Fibroblast of lung (primary cell): ENCODE measurements at regions not wholly inside any gene's neighbourhood (a gene's known extent, or its start where the extent isn't known, plus 50 kb on each side); places are given as distances from the start of the nearest gene placed in this dataset.
"Not testable (repeated sequence)": the region's sequence is repeated elsewhere in the genome, so short reads cannot be mapped to it uniquely, and the experiment has no call there.

ENCODE experiments used
- DNase-seq, 2 donors: peaks; one replicate each; pipeline versions ENCODE4 v3.0.0 to v3.0.0-alpha.2; 2010; ENCODE audit warnings: low read depth in 2 of 2
- H2AFZ ChIP-seq: 2 replicates; pipeline ENCODE4 v1.5.1; 2012; ENCODE audit warnings: low read length, control low read depth, inconsistent platforms
- H3K27ac ChIP-seq: 2 replicates; pipeline ENCODE4 v1.5.1; 2011; ENCODE audit warnings: low read length, control low read depth; ENCODE audit not compliant: insufficient read depth
- H3K27me3 ChIP-seq: 2 replicates; pipeline ENCODE4 v1.5.1; 2011; ENCODE audit warnings: mild to moderate bottlenecking, low read length; ENCODE audit not compliant: control insufficient read depth, insufficient read depth
- H3K36me3 ChIP-seq: 2 replicates; pipeline ENCODE4 v1.5.1; 2011; ENCODE audit warnings: low read length; ENCODE audit not compliant: control insufficient read depth, insufficient read depth
- H3K4me1 ChIP-seq: 2 replicates; pipeline ENCODE4 v1.5.1; 2011; ENCODE audit warnings: low read length; ENCODE audit not compliant: control insufficient read depth, insufficient read depth; ENCODE audit errors: extremely low read depth
- H3K4me2 ChIP-seq: 2 replicates; pipeline ENCODE4 v1.5.1; 2011; ENCODE audit warnings: low read length, control low read depth; ENCODE audit not compliant: insufficient read depth; ENCODE audit errors: extremely low read depth
- H3K4me3 ChIP-seq, 4 experiments: fragments of 200-600 bp in 1 of 4; sonication (generic) in 1 of 4; replicated peaks in 1 of 4; 2 replicates each; pipeline ENCODE4 v1.5.1; 2011 to 2016; ENCODE audit warnings: low read length in 4 of 4, low read depth in 3 of 4, mild to moderate bottlenecking in 3 of 4, control low read depth in 2 of 4, inconsistent platforms in 1 of 4, mixed read lengths in 1 of 4; ENCODE audit not compliant: insufficient read depth in 1 of 4; ENCODE audit errors: control extremely low read depth in 1 of 4
- H3K79me2 ChIP-seq: 2 replicates; pipeline ENCODE4 v1.5.1; 2012; ENCODE audit warnings: mild to moderate bottlenecking, low read length, inconsistent platforms; ENCODE audit not compliant: control insufficient read depth, insufficient read depth
- H3K9ac ChIP-seq: 2 replicates; pipeline ENCODE4 v1.5.1; 2011; ENCODE audit warnings: mild to moderate bottlenecking, low read length, control low read depth; ENCODE audit not compliant: insufficient read depth
- H3K9me3 ChIP-seq: 2 replicates; pipeline ENCODE4 v1.5.1; 2012; ENCODE audit warnings: low read depth, low read length; ENCODE audit not compliant: control insufficient read depth, insufficient read depth
- H4K20me1 ChIP-seq: 2 replicates; pipeline ENCODE4 v1.5.1; 2011; ENCODE audit warnings: low read length; ENCODE audit not compliant: control insufficient read depth, insufficient read depth; ENCODE audit errors: extremely low read depth
- EZH2 ChIP-seq: IDR thresholded peaks from 2 replicates; pipeline ENCODE4 v1.5.1; 2012; ENCODE audit warnings: low read length, control low read depth, mild to moderate bottlenecking; ENCODE audit errors: missing control alignments
- TF ChIP-seq, protein P1 (sequence below), 2 donors: IDR thresholded peaks in 1 of 2; conservative IDR thresholded peaks in 1 of 2; 1 replicate in 1 of 2; 2 replicates in 1 of 2; pipeline ENCODE4 v1.5.1; 2011 to 2012; ENCODE audit warnings: low read length in 2 of 2, control low read depth in 1 of 2, inconsistent platforms in 1 of 2, low read depth in 1 of 2, mild to moderate bottlenecking in 1 of 2

DNA sequence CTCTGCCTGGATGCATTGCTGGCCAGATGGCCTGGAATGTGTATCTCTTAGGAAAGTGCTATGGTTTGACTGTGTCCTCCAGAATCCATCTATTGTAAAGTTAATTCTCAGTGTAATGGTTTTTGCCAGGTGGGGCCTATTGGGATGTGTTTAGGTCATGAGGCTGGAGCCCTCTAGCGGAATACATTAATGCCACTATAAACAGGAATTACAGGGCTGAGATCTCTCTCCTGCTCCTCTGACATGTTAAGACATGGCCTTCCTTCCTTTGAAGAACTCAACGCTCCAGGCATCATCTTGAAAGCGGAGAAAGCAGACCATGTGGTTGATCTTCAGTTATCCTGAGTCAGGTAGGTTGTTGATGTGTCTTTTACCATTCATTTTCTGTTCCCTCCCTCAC, 276.4 kb downstream of the RPIA start:
- H3K4me3 ChIP-seq: no peak overlapping the region
- H2AFZ ChIP-seq: no peak overlapping the region
- no peaks in the 10 kb centered on the region for H3K9me3 ChIP-seq
- no peaks in the 10 kb centered on the region for H3K79me2 ChIP-seq
- no peaks in the 10 kb centered on the region for H3K36me3 ChIP-seq
- H3K27me3 ChIP-seq: no peaks in the 10 kb centered on the region
- no peak for TF ChIP-seq EZH2
- TF ChIP-seq, protein P1, sequence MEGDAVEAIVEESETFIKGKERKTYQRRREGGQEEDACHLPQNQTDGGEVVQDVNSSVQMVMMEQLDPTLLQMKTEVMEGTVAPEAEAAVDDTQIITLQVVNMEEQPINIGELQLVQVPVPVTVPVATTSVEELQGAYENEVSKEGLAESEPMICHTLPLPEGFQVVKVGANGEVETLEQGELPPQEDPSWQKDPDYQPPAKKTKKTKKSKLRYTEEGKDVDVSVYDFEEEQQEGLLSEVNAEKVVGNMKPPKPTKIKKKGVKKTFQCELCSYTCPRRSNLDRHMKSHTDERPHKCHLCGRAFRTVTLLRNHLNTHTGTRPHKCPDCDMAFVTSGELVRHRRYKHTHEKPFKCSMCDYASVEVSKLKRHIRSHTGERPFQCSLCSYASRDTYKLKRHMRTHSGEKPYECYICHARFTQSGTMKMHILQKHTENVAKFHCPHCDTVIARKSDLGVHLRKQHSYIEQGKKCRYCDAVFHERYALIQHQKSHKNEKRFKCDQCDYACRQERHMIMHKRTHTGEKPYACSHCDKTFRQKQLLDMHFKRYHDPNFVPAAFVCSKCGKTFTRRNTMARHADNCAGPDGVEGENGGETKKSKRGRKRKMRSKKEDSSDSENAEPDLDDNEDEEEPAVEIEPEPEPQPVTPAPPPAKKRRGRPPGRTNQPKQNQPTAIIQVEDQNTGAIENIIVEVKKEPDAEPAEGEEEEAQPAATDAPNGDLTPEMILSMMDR (conservative IDR thresholded peaks at IDR 0.05 in 1 of 2, IDR thresholded peaks at IDR 0.05 in 1 of 2; ENCODE audit: low read depth in 1 of 2, low read length in 2 of 2): peak in 1 of 2 donors; percentile 10
- no peak overlapping the region for H3K27ac ChIP-seq
- no peak overlapping the region for H3K4me2 ChIP-seq
- H4K20me1 ChIP-seq: no peaks in the 10 kb centered on the region
- no peaks in the 10 kb centered on the region for H3K4me1 ChIP-seq
- no peak overlapping the region for H3K9ac ChIP-seq
- DNase-seq: no peak

DNA sequence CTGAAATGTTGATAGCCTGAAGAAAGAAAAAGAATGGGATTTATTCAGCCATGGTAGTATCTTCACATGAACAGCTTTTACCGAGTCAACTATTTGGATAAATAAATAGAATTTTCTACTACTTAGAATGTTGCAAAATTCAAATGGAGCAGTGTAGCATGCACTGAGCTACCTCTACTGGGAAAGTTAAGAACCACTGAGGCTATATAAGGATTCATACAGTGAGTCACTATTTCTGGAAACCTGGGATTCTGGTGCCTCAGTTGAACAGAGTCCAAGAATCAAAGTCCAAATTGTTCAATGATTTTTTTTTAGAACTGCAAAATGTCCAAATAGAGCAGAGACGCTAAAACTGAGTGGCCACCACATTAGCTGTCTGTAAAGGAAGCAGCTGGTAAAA, 286.5 kb downstream of the RPIA start:
- H3K9me3 ChIP-seq, H3K4me3 ChIP-seq, H2AFZ ChIP-seq, H3K79me2 ChIP-seq, H3K36me3 ChIP-seq, H4K20me1 ChIP-seq, DNase-seq, H3K27me3 ChIP-seq, H3K4me2 ChIP-seq, H3K4me1 ChIP-seq, H3K9ac ChIP-seq, H3K27ac ChIP-seq: not testable (repeated sequence)

- H3K4me1 ChIP-seq, H3K36me3 ChIP-seq, H3K79me2 ChIP-seq, DNase-seq, H3K4me2 ChIP-seq, H2AFZ ChIP-seq, H3K4me3 ChIP-seq, H3K9ac ChIP-seq, H4K20me1 ChIP-seq, H3K27me3 ChIP-seq, H3K9me3 ChIP-seq, H3K27ac ChIP-seq: not testable (repeated sequence)
These were observed 287.0 kb downstream of the RPIA start for GRCh38 chr2:88978446-88978845.

DNA sequence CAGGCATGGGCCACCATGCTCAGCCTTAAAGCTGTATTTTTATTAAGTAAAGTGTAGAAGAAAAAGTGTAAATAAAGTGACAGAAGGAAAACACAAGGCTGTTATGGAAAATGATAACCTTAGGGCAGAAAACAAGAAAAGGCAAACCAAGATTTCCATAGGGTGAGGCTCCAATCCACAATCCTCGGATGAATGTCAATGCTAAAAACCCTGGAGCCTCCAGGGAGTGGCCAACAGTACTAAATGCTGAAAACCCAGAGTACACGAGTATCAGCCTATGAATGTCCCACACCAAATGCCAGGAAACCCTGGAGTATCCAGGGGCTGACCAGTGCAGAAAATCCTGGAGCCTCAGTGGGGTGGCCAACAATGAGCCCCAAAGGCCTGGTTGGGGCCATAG, 292.6 kb downstream of the RPIA start:
- H3K4me2 ChIP-seq, H3K79me2 ChIP-seq, H3K27ac ChIP-seq, H3K9me3 ChIP-seq, H3K4me1 ChIP-seq, DNase-seq, H3K27me3 ChIP-seq, H3K36me3 ChIP-seq, H4K20me1 ChIP-seq, H2AFZ ChIP-seq, H3K4me3 ChIP-seq, H3K9ac ChIP-seq: not testable (repeated sequence)

- H3K9ac ChIP-seq, H3K9me3 ChIP-seq, H3K4me2 ChIP-seq, H3K4me1 ChIP-seq, H3K27me3 ChIP-seq, H3K27ac ChIP-seq, H4K20me1 ChIP-seq, H3K79me2 ChIP-seq, H2AFZ ChIP-seq, H3K36me3 ChIP-seq, H3K4me3 ChIP-seq, DNase-seq: not testable (repeated sequence)
These were observed 295.4 kb downstream of the RPIA start for GRCh38 chr2:88986721-88987330.

DNA sequence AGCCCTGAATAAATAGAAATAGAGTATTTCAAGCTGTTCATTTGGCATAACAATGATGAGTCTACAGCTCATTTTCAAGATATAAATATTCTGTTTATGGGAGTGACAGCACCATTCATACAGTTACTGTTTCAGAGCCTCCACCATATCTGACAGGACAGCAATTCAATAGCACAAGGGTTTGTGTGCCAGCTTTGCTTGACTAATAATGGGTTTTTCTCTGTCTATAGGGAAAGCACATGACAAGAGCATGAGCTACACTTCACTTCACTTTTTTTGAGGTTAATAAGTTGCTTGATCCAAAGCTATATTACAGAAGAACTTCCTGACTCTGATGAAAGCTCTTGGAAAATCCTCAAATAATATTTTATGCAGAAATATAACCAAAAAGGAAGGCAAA, 297.1 kb downstream of the RPIA start:
- not testable (repeated sequence) for DNase-seq, H3K27me3 ChIP-seq, H3K9ac ChIP-seq, H3K9me3 ChIP-seq, H3K4me1 ChIP-seq, H3K27ac ChIP-seq, H2AFZ ChIP-seq, H3K4me2 ChIP-seq, H3K4me3 ChIP-seq, H3K36me3 ChIP-seq, H4K20me1 ChIP-seq, H3K79me2 ChIP-seq
